PFSK-1 (cell line): ENCODE measurements at regions not wholly inside any gene's neighbourhood (a gene's known extent, or its start where the extent isn't known, plus 50 kb on each side); places are given as distances from the start of the nearest gene placed in this dataset.

ENCODE experiments used
- FOXP2 ChIP-seq: optimal IDR thresholded peaks from 2 replicates; pipeline ENCODE3; 2011; ENCODE audit warnings: borderline replicate concordance, control low read depth, inconsistent platforms; ENCODE audit not compliant: insufficient read depth; ENCODE audit errors: extremely low read length, extremely low read depth
- POLR2AphosphoS5 ChIP-seq: IDR thresholded peaks from 2 replicates; pipeline ENCODE4 v1.6.1; 2012; ENCODE audit warnings: low read depth, mild to moderate bottlenecking, control low read depth, low read length, moderate library complexity
- REST ChIP-seq, 2 experiments: IDR thresholded peaks; 2 replicates each; pipeline versions ENCODE4 v1.6.1 to v1.8.0; 2011 to 2012; ENCODE audit warnings: low read depth in 2 of 2, low read length in 2 of 2, control low read depth in 1 of 2, inconsistent platforms in 1 of 2, mild to moderate bottlenecking in 1 of 2, moderate library complexity in 1 of 2; ENCODE audit not compliant: insufficient read depth in 1 of 2
- SIN3A ChIP-seq: IDR thresholded peaks from 2 replicates; pipeline ENCODE4 v1.6.1; 2012; ENCODE audit warnings: mild to moderate bottlenecking, low read length, moderate library complexity, borderline replicate concordance; ENCODE audit not compliant: insufficient read depth
- TAF1 ChIP-seq: IDR thresholded peaks from 2 replicates; pipeline ENCODE4 v1.6.1; 2012; ENCODE audit warnings: low read length, control low read depth, borderline replicate concordance; ENCODE audit not compliant: insufficient read depth

GRCh38 chr2:59585655-59586054 is 967.8 kb downstream of the BCL11A start:
- TF ChIP-seq TAF1: no peak
- no peak for TF ChIP-seq SIN3A
- no peak for TF ChIP-seq FOXP2
- no peak for TF ChIP-seq POLR2AphosphoS5

- TF ChIP-seq SIN3A: no peak
- no peak for TF ChIP-seq FOXP2
- TF ChIP-seq TAF1: no peak
- TF ChIP-seq REST (IDR thresholded peaks at IDR 0.05; ENCODE audit: insufficient read depth in 1 of 2, low read depth in 2 of 2, low read length in 2 of 2): no peak
- no peak for TF ChIP-seq POLR2AphosphoS5
Measured at GRCh38 chr2:59584958-59585357, 968.5 kb downstream of the BCL11A start.

- TF ChIP-seq SIN3A (no peak), REST (IDR thresholded peaks at IDR 0.05; ENCODE audit: insufficient read depth in 1 of 2, low read depth in 2 of 2, low read length in 2 of 2) (no peak), FOXP2 (no peak), POLR2AphosphoS5 (no peak), TAF1 (no peak)
Measured at GRCh38 chr2:59583173-59583765, 970.2 kb downstream of the BCL11A start.

- TF ChIP-seq SIN3A (no peak), TAF1 (no peak)
Measured at GRCh38 chr2:59578349-59578748, 975.1 kb downstream of the BCL11A start.

GRCh38 chr2:59575191-59575590 is 978.3 kb downstream of the BCL11A start:
- TF ChIP-seq SIN3A (no peak), TAF1 (no peak), POLR2AphosphoS5 (no peak), REST (IDR thresholded peaks at IDR 0.05; ENCODE audit: insufficient read depth in 1 of 2, low read depth in 2 of 2, low read length in 2 of 2) (no peak), FOXP2 (no peak)

GRCh38 chr2:59572227-59572626 is 981.2 kb downstream of the BCL11A start:
- no peak for TF ChIP-seq TAF1
- no peak for TF ChIP-seq SIN3A
- TF ChIP-seq POLR2AphosphoS5: no peak
- no peak for TF ChIP-seq FOXP2
- no peak for TF ChIP-seq REST (IDR thresholded peaks at IDR 0.05; ENCODE audit: insufficient read depth in 1 of 2, low read depth in 2 of 2, low read length in 2 of 2)
